Activated CD8-positive, alpha-beta memory T cell treated with anti-CD3 and anti-CD28 coated beads, Interleukin-2, amount 10 ng/mL, durations not matched to agents 7 days and 5 days (primary cell): ENCODE measurements at regions not wholly inside any gene's neighbourhood (a gene's known extent, or its start where the extent isn't known, plus 50 kb on each side); places are given as distances from the start of the nearest gene placed in this dataset.
A peak's percentile ranks its signal among the peaks of the same experiment; 100 is the strongest.

Experiments used
- ATAC-seq: fragments of 150-1000 bp; cut with Tn5 transposase; one replicate; pipeline ENCODE4 v1.10.0; 2021; ENCODE audit warnings: moderate library complexity
- CTCF ChIA-PET: fragments of 350-600 bp; sonication (Branson Sonifier 250); formaldehyde crosslinking; loops from one replicate; lab custom pipeline; 2021; ENCODE audit warnings: antibody characterized with exemption; lab: Charles Lee
- DNase-seq: peaks from one replicate; pipeline ENCODE4 v3.0.0-alpha.2; 2020
- H3K27ac Mint-ChIP-seq: one replicate; pipeline ENCODE4 v1.8.0; 2021; ENCODE audit warnings: mild to moderate bottlenecking, mixed read lengths
- H3K27me3 Mint-ChIP-seq: one replicate; pipeline ENCODE4 v1.8.0; 2021; ENCODE audit warnings: mixed read lengths
- H3K36me3 Mint-ChIP-seq: one replicate; pipeline ENCODE4 v1.8.0; 2021; ENCODE audit warnings: mild to moderate bottlenecking, mixed read lengths
- H3K4me1 Mint-ChIP-seq: one replicate; pipeline ENCODE4 v1.8.0; 2021; ENCODE audit warnings: mixed read lengths
- H3K4me3 Mint-ChIP-seq: one replicate; pipeline ENCODE4 v1.8.0; 2021; ENCODE audit warnings: mild to moderate bottlenecking, moderate library complexity, mixed read lengths
- H3K9me3 Mint-ChIP-seq: one replicate; pipeline ENCODE4 v1.8.0; 2022; ENCODE audit warnings: low read depth, mixed read lengths

GRCh38 chr11:112786886-112787530 lies 174.2 kb upstream of the NCAM1 start:
- Mint-ChIP-seq H3K27ac (no peak overlapping the region), H3K4me3 (no peak overlapping the region), H3K9me3 (no peaks in the 10 kb centered on the region), H3K36me3 (no peaks in the 10 kb centered on the region), H3K27me3 (peaks cover 9% of the 10 kb centered on the region), H3K4me1 (no peaks in the 10 kb centered on the region)
- CTCF ChIA-PET = no interaction called here
- ATAC-seq = no peak
- DNase-seq = no peak

- Mint-ChIP-seq H3K9me3 (no peaks in the 10 kb centered on the region), H3K4me1 (no peaks in the 10 kb centered on the region), H3K27me3 (peaks cover 9% of the 10 kb centered on the region), H3K4me3 (no peak overlapping the region), H3K27ac (no peak overlapping the region), H3K36me3 (no peaks in the 10 kb centered on the region)
- DNase-seq (no peak), ATAC-seq (no peak)
- CTCF ChIA-PET = interaction anchor here (0.9 kb wide), 1 partner anchor 9 kb away, joined by 3 read pairs; no protein-coding TSS in a partner anchor
Measured at GRCh38 chr11:112789481-112789880, 171.7 kb upstream of the NCAM1 start.

GRCh38 chr11:112790286-112790685 lies 170.9 kb upstream of the NCAM1 start:
- CTCF ChIA-PET = interaction anchor here (0.9 kb wide), 1 partner anchor 8 kb away, joined by 3 read pairs; no protein-coding TSS in a partner anchor
- DNase-seq = no peak
- no peaks in the 10 kb centered on the region for H3K36me3 Mint-ChIP-seq
- peaks cover 9% of the 10 kb centered on the region for H3K27me3 Mint-ChIP-seq
- no peak overlapping the region for H3K27ac Mint-ChIP-seq
- H3K4me1 Mint-ChIP-seq = no peaks in the 10 kb centered on the region
- H3K4me3 Mint-ChIP-seq = no peak overlapping the region
- H3K9me3 Mint-ChIP-seq = no peaks in the 10 kb centered on the region
- no peak for ATAC-seq

GRCh38 chr11:112792070-112792469 lies 169.2 kb upstream of the NCAM1 start:
- H3K4me3 Mint-ChIP-seq = no peak overlapping the region
- H3K9me3 Mint-ChIP-seq = no peaks in the 10 kb centered on the region
- H3K4me1 Mint-ChIP-seq = no peaks in the 10 kb centered on the region
- CTCF ChIA-PET = interaction anchor here (1.4 kb wide), 1 partner anchor 166 kb away, joined by 3 read pairs; no protein-coding TSS in a partner anchor
- H3K27me3 Mint-ChIP-seq = peaks cover 9% of the 10 kb centered on the region
- ATAC-seq = no peak
- no peak for DNase-seq
- no peaks in the 10 kb centered on the region for H3K36me3 Mint-ChIP-seq
- no peak overlapping the region for H3K27ac Mint-ChIP-seq

GRCh38 chr11:112793416-112793815 lies 167.8 kb upstream of the NCAM1 start:
- no peak for ATAC-seq
- H3K36me3 Mint-ChIP-seq = no peaks in the 10 kb centered on the region
- H3K4me3 Mint-ChIP-seq = no peak overlapping the region
- H3K27me3 Mint-ChIP-seq = peaks cover 6% of the 10 kb centered on the region
- no peak overlapping the region for H3K27ac Mint-ChIP-seq
- DNase-seq = no peak
- H3K4me1 Mint-ChIP-seq = peaks cover 4% of the 10 kb centered on the region
- no peaks in the 10 kb centered on the region for H3K9me3 Mint-ChIP-seq
- CTCF ChIA-PET = interaction anchor here (1.1 to 1.4 kb wide), 2 partner anchors 17 to 165 kb away, joined by 3 read pairs; no protein-coding TSS in a partner anchor

- H3K4me1 Mint-ChIP-seq = peaks cover 9% of the 10 kb centered on the region
- no peak for DNase-seq
- H3K9me3 Mint-ChIP-seq = no peaks in the 10 kb centered on the region
- H3K4me3 Mint-ChIP-seq = no peak overlapping the region
- CTCF ChIA-PET = interaction anchor here (0.7 to 1.9 kb wide), 4 partner anchors 19 to 320 kb away, joined by 3 to 5 read pairs (median 4); no protein-coding TSS in a partner anchor
- H3K27me3 Mint-ChIP-seq = peaks cover 6% of the 10 kb centered on the region
- no peaks in the 10 kb centered on the region for H3K36me3 Mint-ChIP-seq
- no peak overlapping the region for H3K27ac Mint-ChIP-seq
- ATAC-seq = no peak
Measured at GRCh38 chr11:112794331-112794846, 166.8 kb upstream of the NCAM1 start.

- H3K27ac Mint-ChIP-seq = no peak overlapping the region
- peaks cover 9% of the 10 kb centered on the region for H3K27me3 Mint-ChIP-seq
- CTCF ChIA-PET = interaction anchor here (0.9 to 1.9 kb wide), 3 partner anchors 22 to 319 kb away, joined by 3 to 5 read pairs (median 5); no protein-coding TSS in a partner anchor
- H3K9me3 Mint-ChIP-seq = no peaks in the 10 kb centered on the region
- H3K36me3 Mint-ChIP-seq = no peaks in the 10 kb centered on the region
- DNase-seq (no peak), ATAC-seq (no peak)
- H3K4me3 Mint-ChIP-seq = no peak overlapping the region
- H3K4me1 Mint-ChIP-seq = peaks cover 9% of the 10 kb centered on the region
Measured at GRCh38 chr11:112795142-112795815, 165.9 kb upstream of the NCAM1 start.

GRCh38 chr11:112795911-112796649 lies 165.1 kb upstream of the NCAM1 start:
- no peaks in the 10 kb centered on the region for H3K36me3 Mint-ChIP-seq
- ATAC-seq = no peak
- no peak overlapping the region for H3K4me3 Mint-ChIP-seq
- H3K9me3 Mint-ChIP-seq = no peaks in the 10 kb centered on the region
- peaks cover 9% of the 10 kb centered on the region for H3K4me1 Mint-ChIP-seq
- CTCF ChIA-PET = interaction anchor here (1.9 kb wide), 1 partner anchor 208 kb away, joined by 5 read pairs; no protein-coding TSS in a partner anchor
- H3K27ac Mint-ChIP-seq = no peak overlapping the region
- H3K27me3 Mint-ChIP-seq = peaks cover 5% of the 10 kb centered on the region
- DNase-seq = no peak

GRCh38 chr11:112797092-112797491 lies 164.1 kb upstream of the NCAM1 start:
- Mint-ChIP-seq H3K27me3 (peaks cover 7% of the 10 kb centered on the region), H3K36me3 (no peaks in the 10 kb centered on the region), H3K9me3 (no peaks in the 10 kb centered on the region), H3K4me3 (no peak overlapping the region), H3K27ac (no peak overlapping the region), H3K4me1 (peaks cover 9% of the 10 kb centered on the region)
- CTCF ChIA-PET = no interaction called here
- ATAC-seq = no peak
- DNase-seq = no peak

GRCh38 chr11:112797648-112798293 lies 163.4 kb upstream of the NCAM1 start:
- peak; percentile 86 for ATAC-seq
- DNase-seq = peak; percentile 74
- CTCF ChIA-PET = interaction anchor here (0.6 to 1.6 kb wide), 10 partner anchors 8 to 517 kb away, joined by 3 to 14 read pairs (median 4); partner anchors contain the start of gene NCAM1

GRCh38 chr11:112801025-112801816 lies 160.0 kb upstream of the NCAM1 start:
- no peak for ATAC-seq
- Mint-ChIP-seq H3K36me3 (no peaks in the 10 kb centered on the region), H3K27ac (no peak overlapping the region), H3K4me3 (no peak overlapping the region), H3K27me3 (peaks cover 21% of the 10 kb centered on the region), H3K9me3 (no peaks in the 10 kb centered on the region), H3K4me1 (peaks cover 9% of the 10 kb centered on the region)
- no peak for DNase-seq
- CTCF ChIA-PET = no interaction called here

More at GRCh38 chr11:112797648-112798293, 163.4 kb upstream of the NCAM1 start:
- Mint-ChIP-seq H3K27me3 (peaks cover 8% of the 10 kb centered on the region), H3K9me3 (no peaks in the 10 kb centered on the region), H3K36me3 (no peaks in the 10 kb centered on the region), H3K4me1 (peaks cover 9% of the 10 kb centered on the region), H3K27ac (no peak overlapping the region), H3K4me3 (peak overlapping the region; percentile 59)

GRCh38 chr11:112801817-112802088 lies 159.5 kb upstream of the NCAM1 start:
- Mint-ChIP-seq H3K36me3 (no peaks in the 10 kb centered on the region), H3K4me1 (peaks cover 9% of the 10 kb centered on the region), H3K4me3 (no peak overlapping the region), H3K9me3 (no peaks in the 10 kb centered on the region), H3K27me3 (peaks cover 25% of the 10 kb centered on the region), H3K27ac (no peak overlapping the region)
- CTCF ChIA-PET = no interaction called here
- no peak for DNase-seq
- no peak for ATAC-seq
